ENCODE measurements at regions not wholly inside any gene's neighbourhood (a gene's known extent, or its start where the extent isn't known, plus 50 kb on each side); places are given as distances from the start of the nearest gene placed in this dataset.
"Not testable (repeated sequence)": the region's sequence is repeated elsewhere in the genome, so short reads cannot be mapped to it uniquely, and the experiment has no call there.

- no peak for DNase-seq (ENCODE audit: low read depth in 3 of 3)
Measured at GRCh38 chr16:87096746-87097333, 220.4 kb downstream of the C16orf95 start.

DNA sequence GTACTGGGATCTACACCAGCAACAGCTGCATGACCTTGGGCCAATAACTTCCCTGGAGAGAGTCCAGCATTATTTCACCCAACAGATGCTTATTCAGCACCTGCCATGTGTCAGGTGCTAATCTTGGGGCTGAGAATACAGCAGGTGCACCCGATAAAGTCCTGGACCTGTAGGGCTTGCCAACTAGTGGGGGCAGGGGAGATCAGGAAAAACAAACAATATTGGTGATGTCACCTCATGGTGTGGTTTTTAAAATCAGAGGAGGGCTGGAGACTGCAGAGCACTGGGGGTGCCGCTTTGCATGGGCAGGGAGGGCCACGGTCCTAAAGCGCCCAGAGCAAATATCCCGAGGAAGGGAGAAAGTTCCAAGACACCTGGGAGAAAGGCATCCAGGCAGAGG, 218.8 kb downstream of the C16orf95 start:
- no peak for DNase-seq (ENCODE audit: low read depth in 3 of 3)

- no peak for DNase-seq (ENCODE audit: low read depth in 3 of 3)
Measured at GRCh38 chr16:87098976-87099720, 218.0 kb downstream of the C16orf95 start.

GRCh38 chr16:87100306-87101058, 216.7 kb downstream of the C16orf95 start:
- no peak for DNase-seq (ENCODE audit: low read depth in 3 of 3)

GRCh38 chr16:87101903-87102302, 215.3 kb downstream of the C16orf95 start:
- DNase-seq (ENCODE audit: low read depth in 3 of 3) = no peak

- DNase-seq (ENCODE audit: low read depth in 3 of 3) = no peak
Measured at GRCh38 chr16:87107201-87107600, 210.0 kb downstream of the C16orf95 start.

DNA sequence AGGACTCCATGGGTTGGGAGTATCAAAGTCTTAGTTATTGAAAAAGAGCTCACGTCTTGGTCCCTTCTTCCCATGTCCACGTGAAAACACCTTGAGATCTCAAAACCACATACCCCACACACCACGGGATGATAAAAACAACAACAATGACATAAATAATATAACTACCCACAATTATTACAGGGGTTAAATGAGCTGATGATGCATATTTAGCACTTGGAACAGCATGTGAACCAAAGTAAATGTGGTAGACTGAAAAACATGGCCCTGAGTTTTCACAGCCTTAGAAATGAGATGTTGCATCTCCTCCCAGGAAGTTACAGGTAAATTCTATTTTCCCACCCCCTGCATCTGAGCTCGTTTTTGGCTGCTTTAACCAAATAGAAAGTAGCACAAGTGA, 208.9 kb downstream of the C16orf95 start:
- no peak for DNase-seq (ENCODE audit: low read depth in 3 of 3)

DNA sequence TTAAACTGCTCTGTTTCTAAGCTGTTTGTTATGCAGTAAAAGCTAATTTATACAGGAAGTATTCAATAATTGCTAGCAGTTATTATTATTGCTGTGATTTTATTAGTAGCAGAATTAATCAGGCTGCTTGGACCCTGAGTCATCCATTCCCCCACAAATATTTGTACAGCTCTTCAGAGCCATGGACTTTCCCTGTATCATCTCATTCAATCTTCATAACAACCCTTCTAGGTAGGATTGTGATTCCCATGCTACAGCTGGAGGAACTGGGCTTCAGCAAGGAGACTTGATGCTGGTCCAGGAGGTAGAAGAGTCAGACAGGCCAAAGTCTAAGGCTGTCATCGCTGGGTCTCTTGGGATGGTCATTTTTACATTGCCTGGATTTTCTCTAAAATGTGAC, 208.3 kb downstream of the C16orf95 start:
- DNase-seq (ENCODE audit: low read depth in 3 of 3) = no peak

- DNase-seq (ENCODE audit: low read depth in 3 of 3) = no peak
Measured at GRCh38 chr16:87114832-87115231, 202.4 kb downstream of the C16orf95 start.

DNA sequence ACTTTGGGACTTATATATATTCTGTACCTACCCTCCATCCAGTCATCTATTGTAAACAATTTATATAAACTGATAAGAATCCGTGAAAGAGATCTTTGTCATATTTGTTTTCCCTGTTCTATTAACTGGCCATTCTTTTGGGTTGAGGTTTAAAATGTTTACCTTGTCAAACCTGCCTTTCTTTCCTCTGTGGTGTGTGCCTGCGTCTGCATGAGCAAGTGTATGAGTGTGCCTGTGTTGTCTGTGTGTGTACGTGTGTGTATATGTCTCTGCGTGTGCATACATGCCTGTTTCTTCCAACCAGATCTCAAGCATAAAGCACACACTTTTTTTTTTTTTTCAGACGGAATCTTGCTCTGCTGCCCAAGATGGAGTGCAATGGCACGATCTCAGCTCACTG, 201.5 kb downstream of the C16orf95 start:
- DNase-seq (ENCODE audit: low read depth in 3 of 3) = no peak

DNA sequence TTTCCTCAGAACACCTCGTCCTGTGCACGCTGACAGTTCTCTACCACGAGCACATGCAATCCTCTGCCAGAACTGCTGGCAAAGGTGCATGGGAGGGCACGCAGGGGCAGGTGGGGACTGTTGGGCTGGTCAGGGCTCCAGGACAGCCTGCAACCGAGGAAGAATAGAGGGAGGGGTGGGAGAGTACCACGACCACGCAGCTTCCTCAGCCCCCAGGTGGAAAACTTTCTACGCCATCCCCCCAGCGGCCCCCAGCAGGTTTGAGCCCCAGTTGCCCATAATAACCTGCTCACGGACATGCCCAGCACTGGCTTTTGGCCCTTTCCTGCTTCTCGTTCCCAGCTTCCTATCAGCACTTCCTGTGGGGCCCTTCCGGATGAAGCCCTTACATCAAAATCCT, 199.3 kb downstream of the C16orf95 start:
- DNase-seq (ENCODE audit: low read depth in 3 of 3) = no peak

GRCh38 chr16:87119168-87119567, 198.0 kb downstream of the C16orf95 start:
- DNase-seq (ENCODE audit: low read depth in 3 of 3) = no peak

GRCh38 chr16:87119748-87120147, 197.4 kb downstream of the C16orf95 start:
- no peak for DNase-seq (ENCODE audit: low read depth in 3 of 3)

- DNase-seq (ENCODE audit: low read depth in 3 of 3) = no peak
Measured at GRCh38 chr16:87121816-87122215, 195.4 kb downstream of the C16orf95 start.

- DNase-seq (ENCODE audit: low read depth in 3 of 3) = no peak
Measured at GRCh38 chr16:87123356-87124001, 193.7 kb downstream of the C16orf95 start.

DNA sequence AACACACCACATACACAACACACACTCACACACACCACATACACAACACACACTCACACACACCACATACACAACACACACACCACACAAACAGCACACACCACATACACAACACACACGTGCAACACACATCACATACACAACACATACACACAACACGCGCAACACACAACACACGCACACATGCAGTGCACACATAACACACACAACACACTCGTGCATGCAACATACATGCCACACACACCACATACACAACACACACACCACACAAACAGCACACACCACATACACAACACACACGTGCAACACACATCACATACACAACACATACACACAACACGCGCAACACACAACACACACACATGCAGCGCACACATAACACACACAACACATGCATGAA, 192.8 kb downstream of the C16orf95 start:
- DNase-seq (ENCODE audit: low read depth in 3 of 3) = not testable (repeated sequence)

GRCh38 chr16:87125206-87126155, 191.7 kb downstream of the C16orf95 start:
- DNase-seq (ENCODE audit: low read depth in 3 of 3) = no peak

GRCh38 chr16:87126403-87127025, 190.7 kb downstream of the C16orf95 start:
- DNase-seq (ENCODE audit: low read depth in 3 of 3) = no peak

GRCh38 chr16:87127061-87127765, 190.0 kb downstream of the C16orf95 start:
- no peak for DNase-seq (ENCODE audit: low read depth in 3 of 3)

DNA sequence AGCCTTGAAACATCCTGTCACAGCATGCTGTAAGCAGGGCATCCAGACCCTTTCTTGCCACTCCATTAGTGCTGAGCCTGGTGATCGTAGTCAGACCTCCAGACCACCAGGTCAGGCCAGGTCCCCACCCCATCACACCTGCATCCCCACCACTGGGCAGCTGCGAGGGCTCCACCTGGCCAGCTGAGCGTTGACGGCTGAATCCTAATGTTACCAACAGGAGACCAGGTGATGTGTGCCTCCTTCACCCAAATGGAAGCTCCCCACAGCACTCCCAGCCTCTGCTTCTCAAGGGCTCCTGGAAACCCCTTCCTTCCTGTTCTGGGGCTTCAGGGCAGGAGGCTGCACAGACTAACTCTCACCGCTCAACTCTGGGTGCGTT, 189.4 kb downstream of the C16orf95 start:
- DNase-seq (ENCODE audit: low read depth in 3 of 3) = no peak

All from stimulated activated CD4-positive, alpha-beta T cell treated with anti-CD3 and anti-CD28 coated beads, TNF-alpha, amount 100 ng/mL, for 4 hours (primary cell).